ENCODE measurements at regions not wholly inside any gene's neighbourhood (a gene's known extent, or its start where the extent isn't known, plus 50 kb on each side); places are given as distances from the start of the nearest gene placed in this dataset.

DNA sequence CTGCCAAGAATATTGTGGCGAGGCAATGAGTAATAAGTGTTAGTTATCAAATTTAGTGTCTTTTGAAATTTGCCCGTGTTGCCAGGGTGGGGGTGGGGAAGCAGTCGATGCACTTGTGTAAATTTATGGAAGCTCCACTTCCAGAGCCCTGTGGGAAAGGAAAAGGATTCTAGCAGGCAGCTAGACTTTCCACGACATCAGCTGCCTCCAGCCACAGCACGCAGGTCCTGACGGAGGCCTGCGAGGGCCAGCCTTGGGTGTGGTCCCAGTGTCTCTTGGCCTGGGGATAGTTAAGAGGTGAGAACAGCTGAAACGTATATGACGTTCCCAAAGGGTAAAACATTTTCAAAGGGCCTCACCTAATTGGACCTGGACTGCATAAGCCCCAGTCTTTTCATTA lies 433.0 kb downstream of the TSHZ3 start:
- intact Hi-C loops (cut with DNase I, micrococcal nuclease) = no loop called here
- Histone ChIP-seq H3K4me1 (ENCODE audit: low read depth) (no peaks in the 10 kb centered on the region), H3K9me3 (no peaks in the 10 kb centered on the region), H3K4me3 (no peak overlapping the region), H3K36me3 (ENCODE audit: low read depth) (no peaks in the 10 kb centered on the region)
- TF ChIP-seq, protein P1, sequence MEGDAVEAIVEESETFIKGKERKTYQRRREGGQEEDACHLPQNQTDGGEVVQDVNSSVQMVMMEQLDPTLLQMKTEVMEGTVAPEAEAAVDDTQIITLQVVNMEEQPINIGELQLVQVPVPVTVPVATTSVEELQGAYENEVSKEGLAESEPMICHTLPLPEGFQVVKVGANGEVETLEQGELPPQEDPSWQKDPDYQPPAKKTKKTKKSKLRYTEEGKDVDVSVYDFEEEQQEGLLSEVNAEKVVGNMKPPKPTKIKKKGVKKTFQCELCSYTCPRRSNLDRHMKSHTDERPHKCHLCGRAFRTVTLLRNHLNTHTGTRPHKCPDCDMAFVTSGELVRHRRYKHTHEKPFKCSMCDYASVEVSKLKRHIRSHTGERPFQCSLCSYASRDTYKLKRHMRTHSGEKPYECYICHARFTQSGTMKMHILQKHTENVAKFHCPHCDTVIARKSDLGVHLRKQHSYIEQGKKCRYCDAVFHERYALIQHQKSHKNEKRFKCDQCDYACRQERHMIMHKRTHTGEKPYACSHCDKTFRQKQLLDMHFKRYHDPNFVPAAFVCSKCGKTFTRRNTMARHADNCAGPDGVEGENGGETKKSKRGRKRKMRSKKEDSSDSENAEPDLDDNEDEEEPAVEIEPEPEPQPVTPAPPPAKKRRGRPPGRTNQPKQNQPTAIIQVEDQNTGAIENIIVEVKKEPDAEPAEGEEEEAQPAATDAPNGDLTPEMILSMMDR (IDR thresholded peaks at IDR 0.05) = no peak
- DNase-seq = no peak
- ATAC-seq = no peak

GRCh38 chr19:30911491-30911890 lies 437.7 kb downstream of the TSHZ3 start:
- Histone ChIP-seq H3K36me3 (ENCODE audit: low read depth) (no peaks in the 10 kb centered on the region), H3K4me1 (ENCODE audit: low read depth) (no peaks in the 10 kb centered on the region), H3K9me3 (no peaks in the 10 kb centered on the region), H3K4me3 (no peak overlapping the region)
- DNase-seq (no peak), ATAC-seq (no peak)
- TF ChIP-seq, protein P1 (IDR thresholded peaks at IDR 0.05) = no peak
- intact Hi-C loops (cut with DNase I, micrococcal nuclease) = no loop called here

GRCh38 chr19:30910485-30911240 lies 438.6 kb downstream of the TSHZ3 start:
- H3K36me3 ChIP-seq (ENCODE audit: low read depth) = no peaks in the 10 kb centered on the region
- ATAC-seq (no peak), DNase-seq (no peak)
- no peaks in the 10 kb centered on the region for H3K4me1 ChIP-seq (ENCODE audit: low read depth)
- TF ChIP-seq, protein P1 (IDR thresholded peaks at IDR 0.05) = no peak
- no peak overlapping the region for H3K4me3 ChIP-seq
- intact Hi-C loops (cut with DNase I, micrococcal nuclease) = no loop called here
- no peaks in the 10 kb centered on the region for H3K9me3 ChIP-seq

DNA sequence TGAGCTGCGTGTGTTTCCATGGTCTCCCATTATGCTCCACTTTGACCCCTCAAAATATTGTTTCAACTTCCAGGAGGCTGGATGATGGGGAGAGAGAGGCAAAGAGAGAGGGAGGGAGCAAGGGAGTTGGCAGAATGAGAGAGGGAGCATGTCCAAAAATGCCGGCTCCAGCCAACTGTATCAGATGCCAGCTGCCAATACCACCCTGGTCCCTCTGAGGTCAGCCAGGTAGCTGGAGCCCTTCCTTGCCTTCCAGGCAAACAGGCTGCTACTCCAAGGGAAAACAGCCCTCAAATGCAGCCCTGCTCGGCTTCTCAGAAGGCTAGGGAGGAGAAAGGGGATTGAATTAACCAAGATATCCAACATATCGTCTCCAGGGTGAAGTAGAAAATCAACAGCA lies 440.0 kb downstream of the TSHZ3 start:
- TF ChIP-seq, protein P1 (IDR thresholded peaks at IDR 0.05) = no peak
- H3K36me3 ChIP-seq (ENCODE audit: low read depth) = no peaks in the 10 kb centered on the region
- DNase-seq (no peak), ATAC-seq (no peak)
- H3K9me3 ChIP-seq = no peaks in the 10 kb centered on the region
- intact Hi-C loops (cut with DNase I, micrococcal nuclease) = no loop called here
- H3K4me3 ChIP-seq = no peak overlapping the region
- H3K4me1 ChIP-seq (ENCODE audit: low read depth) = no peaks in the 10 kb centered on the region

DNA sequence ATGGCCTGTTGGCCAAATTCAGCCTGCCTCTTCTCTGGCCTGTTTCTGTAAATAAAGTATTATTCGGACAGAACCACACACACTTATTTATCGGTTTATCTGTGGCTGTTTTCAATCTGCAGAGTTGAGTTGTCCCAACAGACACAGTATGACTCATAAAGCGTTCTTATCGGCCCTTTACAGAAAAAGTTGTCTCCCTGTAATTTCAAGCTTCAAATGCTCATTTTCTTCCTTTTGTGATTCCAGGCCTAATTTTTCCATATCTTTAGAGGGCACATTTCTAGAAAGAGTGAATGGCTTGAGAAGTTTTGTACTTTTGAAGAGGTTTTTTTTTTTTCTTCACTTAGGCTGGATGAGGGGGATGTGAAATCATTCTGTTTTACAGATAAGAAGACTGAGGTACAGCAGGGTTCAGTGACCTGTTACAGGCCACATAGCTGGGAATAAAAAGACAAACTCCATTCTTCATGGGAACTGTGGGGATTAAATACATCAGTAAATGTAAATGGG lies 440.9 kb downstream of the TSHZ3 start:
- DNase-seq (no peak), ATAC-seq (no peak)
- Histone ChIP-seq H3K4me3 (no peak overlapping the region), H3K36me3 (ENCODE audit: low read depth) (no peaks in the 10 kb centered on the region), H3K4me1 (ENCODE audit: low read depth) (no peaks in the 10 kb centered on the region), H3K9me3 (no peaks in the 10 kb centered on the region)
- intact Hi-C loops (cut with DNase I, micrococcal nuclease) = no loop called here
- TF ChIP-seq, protein P1 (IDR thresholded peaks at IDR 0.05) = no peak
